DOHH2 (cell line): ENCODE measurements at regions not wholly inside any gene's neighbourhood (a gene's known extent, or its start where the extent isn't known, plus 50 kb on each side); places are given as distances from the start of the nearest gene placed in this dataset.

ENCODE experiments used
- H3F3A ChIP-seq: fragments of 200-600 bp; sonication (generic), shearing (Covaris generic); 2 replicates; pipeline ENCODE4 v1.6.0; 2016; ENCODE audit warnings: antibody characterized with exemption, mild to moderate bottlenecking; ENCODE audit not compliant: control insufficient read depth, insufficient read depth
- H3K27ac ChIP-seq: fragments of 200-600 bp; sonication (generic); 2 replicates; pipeline ENCODE4 v1.5.1; 2014; ENCODE audit warnings: low read depth, mild to moderate bottlenecking, low read length, moderate library complexity
- H3K27me3 ChIP-seq: fragments of 200-600 bp; sonication (generic); 2 replicates; pipeline ENCODE4 v1.6.1; 2014; ENCODE audit warnings: mild to moderate bottlenecking, low read length, mixed read lengths; ENCODE audit not compliant: control insufficient read depth
- H3K36me3 ChIP-seq: fragments of 200-600 bp; sonication (generic); 2 replicates; pipeline ENCODE4 v1.6.1; 2014; ENCODE audit warnings: mild to moderate bottlenecking, low read length, moderate library complexity, mixed read lengths; ENCODE audit not compliant: control insufficient read depth
- H3K4me1 ChIP-seq: fragments of 200-600 bp; sonication (generic); 2 replicates; pipeline ENCODE4 v1.6.1; 2014; ENCODE audit warnings: mild to moderate bottlenecking, low read length, mixed read lengths; ENCODE audit not compliant: control insufficient read depth
- H3K4me2 ChIP-seq: fragments of 200-600 bp; sonication (generic); 2 replicates; pipeline ENCODE4 v1.6.0; 2014; ENCODE audit warnings: mild to moderate bottlenecking, low read length, moderate library complexity
- H3K4me3 ChIP-seq: fragments of 200-600 bp; sonication (generic); 2 replicates; pipeline ENCODE4 v1.5.1; 2014; ENCODE audit warnings: mild to moderate bottlenecking, low read length, mixed read lengths
- H3K79me2 ChIP-seq: fragments of 200-600 bp; sonication (generic); 2 replicates; pipeline ENCODE4 v1.6.1; 2014; ENCODE audit warnings: mild to moderate bottlenecking, low read length, mixed read lengths; ENCODE audit not compliant: control insufficient read depth
- H3K9me2 ChIP-seq: fragments of 200-600 bp; sonication (generic); replicated peaks from 2 replicates; pipeline ENCODE4 v1.6.1; 2014; ENCODE audit warnings: mild to moderate bottlenecking, low read length, mixed read lengths; ENCODE audit not compliant: control insufficient read depth
- H3K9me3 ChIP-seq: fragments of 200-600 bp; sonication (generic); 2 replicates; pipeline ENCODE4 v1.6.1; 2014; ENCODE audit warnings: antibody characterized with exemption, low read length, mixed read lengths; ENCODE audit not compliant: control insufficient read depth, insufficient read depth
- H4K20me1 ChIP-seq: fragments of 200-600 bp; sonication (generic); 2 replicates; pipeline ENCODE4 v1.6.0; 2014; ENCODE audit warnings: low read depth, mild to moderate bottlenecking, antibody characterized with exemption, low read length, moderate library complexity; ENCODE audit not compliant: control insufficient read depth, insufficient read depth
- EZH2phosphoT487 ChIP-seq: fragments of 200-600 bp; sonication (generic); IDR thresholded peaks from 2 replicates; pipeline ENCODE4 v1.6.1; 2017; ENCODE audit warnings: borderline replicate concordance, mild to moderate bottlenecking, antibody characterized with exemption, low read length, moderate library complexity, mixed read lengths
- TF ChIP-seq, protein P1 (sequence below): fragments of 200-600 bp; sonication (generic); IDR thresholded peaks from one replicate; pipeline ENCODE4 v1.5.1; 2014; ENCODE audit warnings: antibody characterized with exemption, mild to moderate bottlenecking, low read depth, low read length; ENCODE audit not compliant: poor library complexity, severe bottlenecking

DNA sequence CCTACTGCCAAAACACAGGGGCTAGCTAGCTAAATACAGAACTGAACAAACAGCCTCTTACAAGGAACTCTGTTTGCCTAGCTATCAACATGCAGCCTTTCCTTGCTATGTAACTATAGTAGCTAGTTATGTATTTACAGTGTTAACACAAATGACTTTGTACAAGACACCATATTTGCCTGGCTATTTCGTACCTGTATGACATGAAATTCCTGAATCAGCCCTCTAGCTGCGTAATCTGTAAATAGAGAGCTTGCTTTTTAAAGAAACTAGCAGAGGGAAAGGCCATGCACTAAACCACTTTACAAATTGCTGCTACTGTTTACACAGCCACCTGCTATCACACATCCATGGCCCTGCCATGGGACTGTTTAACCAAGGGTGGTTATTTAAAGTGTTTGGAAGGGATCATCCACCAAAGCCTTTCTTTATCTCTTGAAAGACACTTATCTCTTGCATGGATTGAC lies 248.7 kb downstream of the TFCP2L1 start:
- H3K9me2 ChIP-seq, result no peaks in the 10 kb centered on the region
- no peaks in the 10 kb centered on the region for H3K4me1 ChIP-seq
- no peak for TF ChIP-seq EZH2phosphoT487
- TF ChIP-seq, protein P1, sequence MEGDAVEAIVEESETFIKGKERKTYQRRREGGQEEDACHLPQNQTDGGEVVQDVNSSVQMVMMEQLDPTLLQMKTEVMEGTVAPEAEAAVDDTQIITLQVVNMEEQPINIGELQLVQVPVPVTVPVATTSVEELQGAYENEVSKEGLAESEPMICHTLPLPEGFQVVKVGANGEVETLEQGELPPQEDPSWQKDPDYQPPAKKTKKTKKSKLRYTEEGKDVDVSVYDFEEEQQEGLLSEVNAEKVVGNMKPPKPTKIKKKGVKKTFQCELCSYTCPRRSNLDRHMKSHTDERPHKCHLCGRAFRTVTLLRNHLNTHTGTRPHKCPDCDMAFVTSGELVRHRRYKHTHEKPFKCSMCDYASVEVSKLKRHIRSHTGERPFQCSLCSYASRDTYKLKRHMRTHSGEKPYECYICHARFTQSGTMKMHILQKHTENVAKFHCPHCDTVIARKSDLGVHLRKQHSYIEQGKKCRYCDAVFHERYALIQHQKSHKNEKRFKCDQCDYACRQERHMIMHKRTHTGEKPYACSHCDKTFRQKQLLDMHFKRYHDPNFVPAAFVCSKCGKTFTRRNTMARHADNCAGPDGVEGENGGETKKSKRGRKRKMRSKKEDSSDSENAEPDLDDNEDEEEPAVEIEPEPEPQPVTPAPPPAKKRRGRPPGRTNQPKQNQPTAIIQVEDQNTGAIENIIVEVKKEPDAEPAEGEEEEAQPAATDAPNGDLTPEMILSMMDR, result no peak
- no peaks in the 10 kb centered on the region for H3F3A ChIP-seq
- H3K27me3 ChIP-seq, result no peaks in the 10 kb centered on the region
- no peak overlapping the region for H3K4me2 ChIP-seq
- no peak overlapping the region for H3K4me3 ChIP-seq
- no peaks in the 10 kb centered on the region for H3K36me3 ChIP-seq
- H4K20me1 ChIP-seq, result no peaks in the 10 kb centered on the region
- H3K79me2 ChIP-seq, result no peaks in the 10 kb centered on the region
- no peaks in the 10 kb centered on the region for H3K9me3 ChIP-seq
- H3K27ac ChIP-seq, result no peak overlapping the region

DNA sequence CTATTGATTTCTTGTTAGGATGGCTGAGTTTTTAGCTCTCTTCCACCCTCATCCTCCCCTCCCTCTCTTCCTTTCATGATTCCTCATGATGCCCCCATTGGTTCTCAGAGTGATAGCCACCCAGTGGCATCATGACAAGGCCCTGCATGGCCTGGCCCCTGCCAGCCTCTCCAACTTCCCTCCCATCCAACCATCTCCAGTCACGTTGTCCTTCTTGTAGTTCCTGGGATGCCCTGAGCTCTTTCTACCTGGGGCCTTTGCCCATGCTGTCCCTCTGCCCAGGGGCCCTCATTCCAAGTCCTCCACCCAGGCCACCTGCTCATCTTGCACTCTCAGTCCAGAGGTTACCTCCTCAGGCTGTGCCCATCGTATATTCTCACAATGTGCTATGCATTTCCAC lies 247.5 kb downstream of the TFCP2L1 start:
- Histone ChIP-seq H3K4me1 (no peaks in the 10 kb centered on the region), H3K4me3 (no peak overlapping the region), H3K27ac (no peak overlapping the region), H3K9me3 (no peaks in the 10 kb centered on the region), H3K27me3 (no peaks in the 10 kb centered on the region), H3K9me2 (no peaks in the 10 kb centered on the region), H3K36me3 (no peaks in the 10 kb centered on the region), H3K4me2 (no peak overlapping the region), H3F3A (no peaks in the 10 kb centered on the region), H4K20me1 (no peaks in the 10 kb centered on the region), H3K79me2 (no peaks in the 10 kb centered on the region)
- TF ChIP-seq EZH2phosphoT487, result no peak
- TF ChIP-seq, protein P1, result no peak

DNA sequence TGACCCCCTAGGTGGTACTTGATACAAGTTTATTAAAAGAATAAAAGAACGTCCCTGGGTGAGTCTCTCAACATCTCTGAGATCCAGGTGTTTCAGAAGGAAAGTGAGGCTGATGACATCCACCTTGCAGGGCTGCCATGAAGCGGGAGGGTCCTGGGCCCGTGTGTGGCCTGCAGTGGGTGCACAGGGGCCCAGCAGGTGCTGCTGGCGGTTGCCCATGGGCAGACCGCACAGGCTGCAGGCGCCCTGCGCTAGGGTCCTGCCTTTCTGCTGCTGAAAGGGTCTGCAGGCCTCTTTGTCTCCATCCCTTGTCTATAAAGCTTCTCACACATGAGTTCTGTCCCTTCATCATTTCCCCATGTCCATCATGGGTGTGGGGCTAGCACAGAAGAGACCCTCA lies 247.0 kb downstream of the TFCP2L1 start:
- H3K9me3 ChIP-seq, result no peaks in the 10 kb centered on the region
- H4K20me1 ChIP-seq, result no peaks in the 10 kb centered on the region
- no peaks in the 10 kb centered on the region for H3F3A ChIP-seq
- no peak overlapping the region for H3K4me3 ChIP-seq
- TF ChIP-seq, protein P1, result no peak
- TF ChIP-seq EZH2phosphoT487, result no peak
- H3K27me3 ChIP-seq, result no peaks in the 10 kb centered on the region
- no peaks in the 10 kb centered on the region for H3K79me2 ChIP-seq
- H3K9me2 ChIP-seq, result no peaks in the 10 kb centered on the region
- no peak overlapping the region for H3K27ac ChIP-seq
- no peaks in the 10 kb centered on the region for H3K36me3 ChIP-seq
- H3K4me1 ChIP-seq, result no peaks in the 10 kb centered on the region
- H3K4me2 ChIP-seq, result no peak overlapping the region
